Right lobe of liver (tissue), 4 donors: ENCODE measurements at regions not wholly inside any gene's neighbourhood (a gene's known extent, or its start where the extent isn't known, plus 50 kb on each side); places are given as distances from the start of the nearest gene placed in this dataset.

Experiments used
- CTCF ChIP-seq, 4 donors: fragments of 200-600 bp in 3 of 4; fragments of 450-650 bp in 1 of 4; IDR thresholded peaks; one replicate each; pipeline versions ENCODE4 v1.5.1 to v1.8.0; 2016 to 2022; ENCODE audit warnings: antibody characterized with exemption in 4 of 4, mild to moderate bottlenecking in 2 of 4
- POLR2A ChIP-seq: fragments of 450-650 bp; IDR thresholded peaks from one replicate; pipeline ENCODE4 v1.6.1; 2017; ENCODE audit warnings: antibody characterized with exemption, mild to moderate bottlenecking
- donor health status: DM: no; HTN: no; CAD: no.
- donor health status: DM: no; HTN: no; CAD: no.
- donor health status: DM: no; HTN: yes; CAD: no.

GRCh38 chr9:97781902-97782301 lies 71.1 kb upstream of the FOXE1 start:
- TF ChIP-seq CTCF (IDR thresholded peaks at IDR 0.05): peak in 1 of 4 donors; percentile 18
- no peak for TF ChIP-seq POLR2A
